Tongue (tissue), 2 donors: ENCODE measurements at regions not wholly inside any gene's neighbourhood (a gene's known extent, or its start where the extent isn't known, plus 50 kb on each side); places are given as distances from the start of the nearest gene placed in this dataset. TPM values are rescaled to one million over a fixed set of nuclear protein-coding genes. Genes with fewer than 3 reads are reported as not detected.
"Not testable (repeated sequence)": the region's sequence is repeated elsewhere in the genome, so short reads cannot be mapped to it uniquely, and the experiment has no call there.

ENCODE experiments used
- DNase-seq: peaks from one replicate; pipeline ENCODE4 v3.0.0-alpha.2; 2015
- small RNA-seq: library from RNA; depleted of rRNA; stranded (forward); fragments of <200 nt; gene quantifications from one replicate; pipeline ENCODE3, GENCODE V24; 2014; ENCODE audit warnings: low replicate concordance

DNA sequence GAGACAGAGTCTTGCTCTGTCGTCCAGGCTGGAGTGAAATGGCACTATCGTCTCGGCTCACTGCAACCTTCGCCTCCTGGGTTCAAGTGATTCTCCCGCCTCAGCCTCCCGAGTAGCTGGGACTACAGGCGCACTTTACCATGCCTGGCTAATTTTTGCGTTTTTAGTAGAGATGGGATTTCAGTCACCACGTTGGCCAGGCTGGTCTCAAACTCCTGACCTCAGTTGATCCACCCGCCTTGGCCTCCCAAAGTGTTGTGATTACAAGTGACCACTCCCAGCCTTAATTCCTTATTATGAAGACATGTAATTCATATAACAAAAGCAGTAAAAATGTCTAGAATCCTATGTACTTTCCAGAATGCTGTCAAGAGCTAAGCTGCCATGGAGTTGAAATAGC, 434.5 kb upstream of the ZNG1F start:
- not testable (repeated sequence) for DNase-seq

DNA sequence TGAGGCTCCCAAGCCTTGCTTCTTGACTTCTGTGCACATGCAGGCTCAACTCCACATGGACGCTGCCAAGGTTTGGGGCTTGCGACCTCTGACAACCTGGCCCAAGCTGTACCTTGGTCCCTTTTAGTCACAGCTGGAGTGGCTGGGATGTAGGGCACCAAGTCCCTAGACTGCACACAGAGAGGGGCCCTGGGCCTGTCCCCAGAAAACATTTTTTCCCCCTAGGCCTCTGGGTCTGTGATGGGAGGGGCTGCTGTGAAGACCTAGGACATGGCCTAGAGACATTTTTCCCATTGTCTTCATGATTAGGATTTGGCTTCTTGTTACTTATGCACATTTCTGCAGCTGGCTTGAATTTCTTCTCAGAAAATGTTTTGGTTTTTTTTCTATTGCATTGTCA, 430.1 kb upstream of the ZNG1F start:
- DNase-seq = not testable (repeated sequence)

DNA sequence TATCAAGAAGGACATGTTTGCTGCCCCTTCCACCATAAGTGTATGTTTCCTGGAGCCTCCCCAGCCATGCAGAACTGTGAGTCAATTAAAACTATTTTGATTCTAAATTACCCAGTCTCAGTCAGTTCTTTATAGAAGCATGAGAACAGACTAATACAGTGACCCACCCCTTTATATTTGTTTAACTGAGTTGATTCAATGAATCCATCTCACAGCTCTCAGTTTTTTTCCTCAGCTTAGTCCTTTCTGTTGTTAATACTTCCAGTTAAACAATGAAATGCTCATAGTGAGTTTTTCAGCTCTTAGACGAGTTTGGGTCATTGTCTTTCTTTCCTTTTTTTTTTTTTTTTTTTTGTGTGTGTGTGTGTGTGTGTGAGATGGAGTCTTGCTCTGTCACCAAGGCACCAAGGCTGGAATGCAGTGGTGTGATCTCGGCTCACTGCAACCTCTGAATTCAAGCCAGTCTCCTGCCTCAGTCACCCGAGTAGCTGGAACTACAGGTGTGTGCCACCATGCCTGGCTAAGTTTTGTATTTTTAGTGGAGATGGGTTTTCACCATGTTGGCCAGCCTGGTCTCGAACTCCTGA, 417.9 kb upstream of the ZNG1F start:
- not testable (repeated sequence) for DNase-seq

DNA sequence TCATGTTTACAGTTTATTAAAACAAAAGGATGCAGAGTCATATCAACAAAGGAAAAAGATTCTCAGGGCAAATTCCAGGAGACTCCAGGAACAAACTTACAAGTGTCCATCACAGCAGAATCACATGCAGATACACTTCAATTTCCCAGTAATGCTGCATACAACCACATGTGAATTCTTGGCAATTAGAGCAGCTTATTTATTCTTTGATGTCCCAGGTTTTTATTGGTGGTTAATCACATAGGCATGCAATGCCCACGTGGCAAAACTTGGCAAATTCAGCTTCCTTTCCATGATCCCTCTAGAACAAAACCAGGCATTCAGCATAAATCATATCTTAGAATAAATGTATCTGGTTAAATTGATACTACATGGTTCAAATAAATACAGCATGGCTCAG, 376.5 kb upstream of the ZNG1F start:
- DNase-seq = not testable (repeated sequence)

Small RNA genes in the stretch of these regions (small RNA-seq; reads per million reads assigned to genes)
- not detected for gene AL591926.1
- not detected for gene AL591926.4
- gene AL591926.5 = not detected
- not detected for gene AL591926.6
- not detected for gene AL591926.8
- gene AL591926.9 = not detected
- not detected for gene RF00019
- gene RF00156 = not detected
- gene RN7SL565P = not detected
